Hepatocyte (in vitro differentiated cells): ENCODE measurements at regions not wholly inside any gene's neighbourhood (a gene's known extent, or its start where the extent isn't known, plus 50 kb on each side); places are given as distances from the start of the nearest gene placed in this dataset.

ENCODE experiments used
- DNase-seq: peaks from one replicate; pipeline ENCODE4 v3.0.0-alpha.2; 2016; ENCODE audit warnings: low spot score
- H2AFZ ChIP-seq: fragments of 200-600 bp; sonication (generic); 2 replicates; pipeline ENCODE4 v1.6.0; 2016; ENCODE audit warnings: antibody characterized with exemption, mild to moderate bottlenecking
- H3K27ac ChIP-seq: fragments of 200-600 bp; sonication (generic); 2 replicates; pipeline ENCODE4 v1.5.1; 2016; ENCODE audit warnings: mild to moderate bottlenecking
- H3K27me3 ChIP-seq: fragments of 200-600 bp; sonication (generic); 2 replicates; pipeline ENCODE4 v1.6.1; 2016
- H3K36me3 ChIP-seq: fragments of 200-600 bp; sonication (generic); replicated peaks from 2 replicates; pipeline ENCODE4 v1.5.1; 2016; ENCODE audit warnings: low read depth; ENCODE audit not compliant: insufficient read depth
- H3K4me1 ChIP-seq: fragments of 200-600 bp; sonication (generic); 2 replicates; pipeline ENCODE4 v1.5.1; 2016; ENCODE audit warnings: mild to moderate bottlenecking, moderate library complexity; ENCODE audit not compliant: insufficient read depth
- H3K4me2 ChIP-seq: fragments of 200-600 bp; sonication (generic); 2 replicates; pipeline ENCODE4 v1.6.0; 2016
- H3K4me3 ChIP-seq: fragments of 200-600 bp; sonication (generic); 2 replicates; pipeline ENCODE4 v1.5.1; 2016; ENCODE audit warnings: mild to moderate bottlenecking
- H3K79me2 ChIP-seq: fragments of 200-600 bp; sonication (generic); 2 replicates; pipeline ENCODE4 v1.6.0; 2017; ENCODE audit warnings: mild to moderate bottlenecking
- H3K9me2 ChIP-seq: fragments of 200-600 bp; sonication (generic); replicated peaks from 2 replicates; pipeline ENCODE4 v1.6.0; 2017; ENCODE audit warnings: mild to moderate bottlenecking; ENCODE audit not compliant: insufficient read depth
- H3K9me3 ChIP-seq: fragments of 200-600 bp; sonication (generic); 2 replicates; pipeline ENCODE4 v1.5.1; 2016; ENCODE audit warnings: low read depth, mild to moderate bottlenecking
- H4K20me1 ChIP-seq: fragments of 200-600 bp; sonication (generic); 2 replicates; pipeline ENCODE4 v1.6.0; 2016; ENCODE audit warnings: mild to moderate bottlenecking; ENCODE audit not compliant: insufficient read depth, poor library complexity, severe bottlenecking
- CTCF ChIP-seq: fragments of 200-600 bp; sonication (generic); IDR thresholded peaks from 2 replicates; pipeline ENCODE4 v1.5.1; 2016; ENCODE audit warnings: antibody characterized with exemption, mild to moderate bottlenecking; ENCODE audit not compliant: poor library complexity
- EZH2 ChIP-seq: fragments of 200-600 bp; sonication (generic); IDR thresholded peaks from 2 replicates; pipeline ENCODE4 v1.6.1; 2016; ENCODE audit warnings: antibody characterized with exemption, mild to moderate bottlenecking, borderline replicate concordance
- EZH2phosphoT487 ChIP-seq: fragments of 200-600 bp; sonication (generic); IDR thresholded peaks from one replicate; pipeline ENCODE4 v1.6.1; 2018; ENCODE audit warnings: antibody characterized with exemption, mild to moderate bottlenecking, low read depth, moderate library complexity; ENCODE audit not compliant: unreplicated experiment, severe bottlenecking
- WGBS: methylation state at CpG from one replicate; pipeline ENCODE4 v1.1.6; 2016; ENCODE audit warnings: low lambda C conversion rate; ENCODE audit errors: missing lambda C conversion rate; 5-methylcytosine and 5-hydroxymethylcytosine counted together

- Histone ChIP-seq H4K20me1 (no peaks in the 10 kb centered on the region), H3K79me2 (no peaks in the 10 kb centered on the region), H3K4me2 (no peak overlapping the region), H3K9me2 (no peaks in the 10 kb centered on the region), H3K36me3 (no peaks in the 10 kb centered on the region), H3K4me1 (no peaks in the 10 kb centered on the region), H3K27ac (no peak overlapping the region), H3K4me3 (no peak overlapping the region), H3K9me3 (no peaks in the 10 kb centered on the region), H2AFZ (no peak overlapping the region), H3K27me3 (no peaks in the 10 kb centered on the region)
- no peak for DNase-seq
- TF ChIP-seq CTCF (no peak), EZH2 (no peak), EZH2phosphoT487 (no peak)
- 36% methylated on average over 1 of the region's 1 CpG for whole genome bisulfite sequencing
Observed at GRCh38 chr3:21140785-21141184, 610.2 kb downstream of the ZNF385D start.

- Histone ChIP-seq H3K9me3 (no peaks in the 10 kb centered on the region), H4K20me1 (no peaks in the 10 kb centered on the region), H3K79me2 (no peaks in the 10 kb centered on the region), H3K36me3 (no peaks in the 10 kb centered on the region), H3K27ac (no peak overlapping the region), H3K4me1 (no peaks in the 10 kb centered on the region), H3K4me3 (no peak overlapping the region), H2AFZ (no peak overlapping the region), H3K9me2 (no peaks in the 10 kb centered on the region), H3K4me2 (no peak overlapping the region), H3K27me3 (no peaks in the 10 kb centered on the region)
- TF ChIP-seq EZH2, result no peak
- no peak for TF ChIP-seq CTCF
- TF ChIP-seq EZH2phosphoT487, result no peak
- no peak for DNase-seq
- WGBS, result 82% methylated on average over 2 of the region's 2 CpGs
Observed at GRCh38 chr3:21138085-21138484, 612.9 kb downstream of the ZNF385D start.

GRCh38 chr3:21132896-21133295 is 618.1 kb downstream of the ZNF385D start:
- no peak for TF ChIP-seq CTCF
- TF ChIP-seq EZH2, result no peak
- DNase-seq, result no peak
- H3K9me2 ChIP-seq, result no peaks in the 10 kb centered on the region

GRCh38 chr3:21120826-21121225 is 630.2 kb downstream of the ZNF385D start:
- Histone ChIP-seq H3K4me3 (no peak overlapping the region), H3K4me2 (no peak overlapping the region), H3K4me1 (no peaks in the 10 kb centered on the region), H3K9me2 (no peaks in the 10 kb centered on the region), H3K9me3 (no peaks in the 10 kb centered on the region), H3K36me3 (no peaks in the 10 kb centered on the region), H4K20me1 (no peaks in the 10 kb centered on the region), H3K27ac (no peak overlapping the region), H3K27me3 (no peaks in the 10 kb centered on the region), H2AFZ (no peak overlapping the region), H3K79me2 (no peaks in the 10 kb centered on the region)
- no peak for TF ChIP-seq EZH2
- no peak for TF ChIP-seq EZH2phosphoT487
- no peak for TF ChIP-seq CTCF
- 96% methylated on average over 2 of the region's 2 CpGs for WGBS
- DNase-seq, result no peak

More at GRCh38 chr3:21132896-21133295, 618.1 kb downstream of the ZNF385D start:
- H3K36me3 ChIP-seq, result no peaks in the 10 kb centered on the region
- H3K4me1 ChIP-seq, result no peaks in the 10 kb centered on the region
- no peak overlapping the region for H3K27ac ChIP-seq
- no peaks in the 10 kb centered on the region for H3K9me3 ChIP-seq
- H3K4me3 ChIP-seq, result no peak overlapping the region
- no peaks in the 10 kb centered on the region for H3K79me2 ChIP-seq
- H4K20me1 ChIP-seq, result no peaks in the 10 kb centered on the region
- H2AFZ ChIP-seq, result no peak overlapping the region
- H3K4me2 ChIP-seq, result no peak overlapping the region
- no peaks in the 10 kb centered on the region for H3K27me3 ChIP-seq
